HG03135 (cell line): ENCODE measurements at regions not wholly inside any gene's neighbourhood (a gene's known extent, or its start where the extent isn't known, plus 50 kb on each side); places are given as distances from the start of the nearest gene placed in this dataset.
"Not testable (repeated sequence)": the region's sequence is repeated elsewhere in the genome, so short reads cannot be mapped to it uniquely, and the experiment has no call there.

ENCODE experiments used
- ATAC-seq: cut with Tn5 transposase; IDR thresholded peaks from one replicate; pipeline ENCODE4 v1.9.1; 2021; ENCODE audit warnings: mild to moderate bottlenecking, moderate library complexity; ENCODE audit not compliant: unreplicated experiment

DNA sequence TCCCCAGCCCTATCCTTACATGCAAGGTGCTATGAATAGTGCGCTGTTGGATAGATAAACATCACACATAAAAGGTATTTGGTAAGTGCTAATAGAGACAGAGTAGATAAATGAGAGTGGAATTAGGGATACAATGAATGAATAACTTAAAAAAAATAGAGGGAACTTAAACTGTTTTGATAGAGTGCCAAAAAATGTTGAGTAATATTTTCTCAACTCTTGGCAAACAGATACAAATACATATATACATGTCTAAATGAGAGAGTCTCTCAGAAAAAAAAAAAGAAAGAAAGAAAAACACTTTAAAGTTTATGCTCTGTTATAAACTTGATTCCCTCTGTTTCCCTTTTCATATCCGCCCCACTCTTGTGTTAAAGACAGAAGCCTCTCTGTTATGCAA, 667.4 kb downstream of the ROBO2 start:
- no peak for ATAC-seq

DNA sequence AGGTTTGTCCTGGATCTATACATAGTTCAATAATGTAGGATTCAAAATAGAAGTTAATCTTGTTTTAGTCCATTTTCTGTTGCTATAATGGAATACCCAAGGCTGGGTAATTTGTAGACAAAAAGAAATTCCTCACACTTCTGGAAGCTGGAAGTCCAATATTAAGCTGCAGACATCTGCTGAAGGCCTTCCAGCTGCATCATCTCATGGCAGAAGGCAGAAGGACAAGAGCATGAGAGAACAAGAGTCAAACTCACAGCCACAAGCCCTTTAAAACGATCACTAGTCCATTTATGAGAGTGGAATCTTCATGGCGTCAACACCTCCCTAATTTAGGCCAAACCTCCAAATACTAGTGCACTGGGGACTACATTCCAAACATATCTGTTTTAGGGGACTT, 669.3 kb downstream of the ROBO2 start:
- no peak for ATAC-seq

DNA sequence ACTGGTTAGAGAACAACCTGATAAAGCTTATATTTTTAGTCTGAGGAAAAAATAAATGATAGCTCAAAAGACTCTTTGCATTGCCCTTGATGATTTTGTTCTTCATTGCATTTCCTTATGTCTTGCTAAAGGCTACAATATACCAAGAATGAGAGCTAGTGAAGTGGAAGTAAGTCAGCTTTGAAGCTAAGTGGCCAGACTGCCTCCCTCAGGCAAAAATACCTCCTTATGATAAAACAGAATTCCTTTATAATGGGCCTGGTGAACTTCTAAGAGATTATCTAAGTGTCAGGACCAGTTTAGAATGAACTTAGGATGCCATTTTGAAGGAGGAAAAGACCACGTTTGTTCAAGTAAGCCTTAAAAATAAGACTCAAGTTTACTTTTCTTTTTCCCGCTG, 678.4 kb downstream of the ROBO2 start:
- no peak for ATAC-seq

DNA sequence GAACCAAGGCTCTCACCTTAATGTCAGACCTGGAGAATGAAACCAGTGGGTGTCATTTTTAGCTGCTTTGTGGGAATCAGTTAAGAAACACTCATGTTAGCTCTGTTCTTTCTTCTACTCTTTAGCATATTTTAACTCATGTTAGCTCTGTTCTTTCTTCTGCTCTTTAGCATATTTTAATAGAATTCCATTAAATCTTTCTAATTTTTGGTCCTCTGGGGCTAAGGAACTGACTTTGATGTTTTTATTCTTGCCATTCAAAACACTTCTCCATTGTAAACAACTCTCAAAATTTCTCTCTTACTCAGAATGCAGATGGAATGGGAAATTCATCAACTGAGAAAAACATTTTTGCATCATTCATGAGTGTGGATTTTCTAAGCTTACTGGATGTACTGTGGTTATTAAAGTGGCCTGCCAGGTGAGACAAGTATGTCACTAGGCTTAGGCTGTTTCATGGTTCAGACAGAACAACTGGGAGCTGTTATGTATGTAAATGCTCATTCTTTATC, 680.6 kb downstream of the ROBO2 start:
- ATAC-seq = no peak

DNA sequence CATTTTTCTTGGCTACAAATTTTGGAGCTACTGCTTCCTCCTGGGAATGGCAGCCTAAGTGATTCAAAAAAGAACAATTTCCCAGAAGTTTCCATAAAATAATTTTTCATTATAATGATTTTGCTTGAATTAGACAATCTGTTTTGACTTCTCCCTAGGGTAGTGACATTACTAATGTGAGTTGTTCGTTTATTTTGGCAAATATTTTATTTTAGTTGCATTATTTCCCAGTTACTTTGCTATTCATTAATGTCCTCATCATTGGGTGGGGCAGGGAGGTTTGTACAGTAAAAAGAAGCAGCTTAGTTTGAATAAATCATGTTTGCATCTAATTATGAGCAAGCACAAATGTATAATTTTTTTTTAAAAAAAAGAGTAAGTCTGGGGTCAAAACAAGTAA, 686.6 kb downstream of the ROBO2 start:
- no peak for ATAC-seq

DNA sequence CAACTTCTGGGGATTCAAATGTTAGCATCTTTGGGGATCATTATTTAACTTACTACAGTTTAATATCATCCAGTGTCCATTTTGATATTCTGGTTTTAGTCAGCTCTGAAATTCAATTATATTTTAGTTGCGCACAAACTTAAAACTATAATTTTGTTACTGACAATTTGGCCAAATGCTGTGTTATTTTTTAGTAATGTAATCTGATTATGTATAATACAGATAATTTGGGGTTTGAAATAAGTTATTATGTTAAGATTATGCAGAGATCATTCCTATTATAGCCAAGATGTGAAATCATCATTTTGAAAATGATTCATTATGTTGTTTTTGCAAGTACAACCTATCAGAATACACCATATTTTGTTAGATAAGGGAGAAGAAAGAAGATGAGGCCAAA, 706.1 kb downstream of the ROBO2 start:
- no peak for ATAC-seq

DNA sequence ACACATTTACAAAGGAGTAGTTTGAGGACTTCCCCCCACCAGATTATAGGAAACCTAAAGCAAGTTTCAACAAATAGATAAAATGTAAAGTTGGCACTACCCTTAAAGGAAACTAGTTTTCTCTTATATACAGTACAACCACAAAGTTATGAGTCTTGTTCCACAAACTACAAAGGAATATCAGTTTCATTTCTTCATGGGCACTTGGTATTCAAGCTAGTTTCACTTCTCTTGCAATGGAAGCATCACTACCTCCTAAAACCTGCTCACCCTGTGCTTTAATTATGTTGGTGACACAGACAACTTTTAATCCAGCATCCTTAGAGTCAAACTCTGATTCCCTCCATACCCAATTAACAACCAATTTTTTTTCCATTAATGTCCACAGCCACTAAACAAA, 707.0 kb downstream of the ROBO2 start:
- ATAC-seq = no peak

DNA sequence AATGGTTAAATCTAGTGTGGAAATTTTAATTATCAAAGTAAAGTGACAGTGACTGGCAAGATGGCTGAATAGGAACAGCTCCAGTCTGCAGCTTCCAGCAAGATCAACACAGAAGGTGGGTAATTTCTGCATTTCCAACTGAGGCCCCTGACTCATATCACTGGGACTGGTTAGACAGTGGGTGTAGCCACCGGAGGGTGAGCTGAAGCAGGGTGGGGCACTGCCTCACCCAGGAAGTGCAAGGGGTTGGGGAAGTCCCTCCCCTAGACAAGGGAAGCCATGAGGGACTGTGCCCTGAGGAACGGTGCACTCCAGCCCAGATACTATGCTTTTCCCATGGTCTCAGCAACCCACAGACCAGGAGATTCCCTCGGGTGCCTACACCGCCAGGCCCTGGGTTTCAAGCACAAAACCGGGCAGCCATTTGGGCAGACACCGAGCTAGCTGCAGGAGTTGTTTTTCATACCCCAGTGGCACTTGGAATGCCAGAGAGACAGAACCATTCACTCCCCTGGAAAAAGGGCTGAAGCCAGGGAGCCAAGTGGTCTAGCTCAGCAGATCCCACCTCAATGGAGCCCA, 716.6 kb downstream of the ROBO2 start:
- not testable (repeated sequence) for ATAC-seq

DNA sequence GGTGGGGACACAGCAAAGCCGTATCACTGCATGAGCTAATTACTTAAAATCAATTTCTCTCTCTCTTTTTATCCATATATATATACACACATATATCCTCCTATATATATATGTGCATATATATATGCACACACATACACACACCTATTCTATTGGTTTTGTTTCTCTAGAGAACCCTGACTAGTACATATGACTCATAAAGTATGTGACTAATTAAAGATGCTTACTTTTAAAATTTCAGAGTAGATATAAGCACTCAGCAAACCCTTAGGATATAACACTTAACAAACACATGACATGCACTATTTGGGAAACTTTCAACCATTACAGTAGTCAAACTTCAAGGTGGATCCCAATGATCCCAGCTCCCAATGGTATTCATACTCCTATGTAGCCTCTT, 732.6 kb downstream of the ROBO2 start:
- ATAC-seq = no peak

DNA sequence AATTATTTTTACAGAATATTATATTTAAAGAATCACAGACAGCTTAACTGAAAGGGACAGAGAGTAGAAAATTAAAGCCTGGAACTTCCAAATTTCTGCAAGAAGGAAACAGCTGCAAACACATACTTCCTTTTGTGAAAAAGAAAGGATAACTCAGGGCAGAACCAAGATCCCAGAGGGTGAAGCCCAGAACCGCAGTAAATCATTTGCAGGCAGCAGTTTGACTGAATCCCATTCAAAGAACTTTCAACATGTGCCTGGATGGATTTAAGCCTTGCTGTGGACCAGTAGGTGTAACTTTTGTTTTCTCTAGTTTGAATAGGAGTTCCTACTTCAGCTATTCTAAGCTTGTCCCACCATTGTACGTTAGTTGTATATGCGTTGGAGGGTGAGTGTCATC, 733.2 kb downstream of the ROBO2 start:
- no peak for ATAC-seq

DNA sequence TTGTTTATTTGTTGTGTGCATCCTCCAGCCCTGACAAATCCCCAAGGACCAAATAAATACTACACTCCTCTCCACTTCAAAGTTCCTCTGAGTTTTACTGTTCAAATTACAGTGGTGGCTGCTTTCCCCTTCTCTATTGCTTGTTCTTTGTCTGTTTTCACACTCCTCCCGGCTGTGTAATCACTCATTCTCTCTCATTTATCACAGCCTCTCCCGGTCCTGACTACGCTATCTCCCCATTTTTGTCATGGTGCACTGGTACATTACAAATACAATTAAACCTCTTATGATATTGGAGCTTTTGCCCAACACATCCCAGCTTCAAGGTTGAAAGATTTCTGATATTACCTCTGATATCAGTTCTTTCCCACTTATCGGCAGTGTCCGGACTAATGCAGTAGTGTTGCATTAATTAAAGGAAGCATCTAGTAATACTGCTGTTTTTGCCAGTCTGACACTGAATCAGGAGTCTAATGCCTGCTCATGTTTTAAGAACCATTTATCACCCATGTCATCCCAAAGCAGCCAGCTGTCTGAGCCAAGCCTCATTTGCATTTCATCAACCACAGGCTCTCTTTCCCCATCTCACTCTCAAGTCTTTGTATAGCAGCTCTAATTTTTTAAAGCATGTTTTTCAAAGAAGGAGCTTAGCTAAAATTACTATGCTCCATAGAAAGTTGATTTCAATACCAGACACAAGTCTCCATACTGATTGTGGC, 740.5 kb downstream of the ROBO2 start:
- ATAC-seq = no peak

DNA sequence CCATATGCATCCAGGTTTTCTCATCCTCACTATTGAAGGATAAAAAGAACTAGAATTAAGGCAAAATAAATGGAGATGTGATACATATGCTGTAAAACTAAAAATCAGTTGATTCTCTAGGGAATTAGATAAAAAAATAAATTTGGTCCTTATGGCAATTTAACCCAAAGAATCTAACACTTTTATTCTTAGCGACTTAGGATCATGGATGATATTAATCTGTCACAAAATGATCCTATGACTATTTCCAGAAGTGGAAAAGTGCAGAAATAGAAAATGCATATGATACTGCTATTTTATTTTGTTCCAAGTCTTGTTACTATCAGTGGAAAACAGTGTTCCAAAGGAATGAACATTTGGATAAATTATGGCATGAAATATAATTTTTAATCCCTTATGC, 746.3 kb downstream of the ROBO2 start:
- no peak for ATAC-seq

DNA sequence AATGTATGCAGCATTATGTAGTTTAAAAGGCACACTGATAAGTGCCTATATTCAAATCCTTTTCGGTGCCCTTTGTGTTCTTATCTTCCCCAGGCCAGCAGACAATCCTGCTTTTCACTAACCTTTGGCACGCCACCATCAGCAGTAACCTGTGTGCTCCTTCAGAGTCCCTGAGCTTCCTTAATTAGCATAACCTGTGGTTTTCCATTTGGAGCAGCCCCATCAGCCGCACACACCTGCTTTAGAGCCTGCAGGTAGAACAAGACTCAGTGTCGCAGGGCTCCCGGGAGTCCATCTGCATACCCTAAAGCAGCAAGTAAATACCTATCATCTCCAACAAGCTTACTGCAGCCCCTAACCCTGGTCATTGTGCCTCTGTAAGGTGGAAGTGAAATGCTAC, 755.1 kb downstream of the ROBO2 start:
- no peak for ATAC-seq

DNA sequence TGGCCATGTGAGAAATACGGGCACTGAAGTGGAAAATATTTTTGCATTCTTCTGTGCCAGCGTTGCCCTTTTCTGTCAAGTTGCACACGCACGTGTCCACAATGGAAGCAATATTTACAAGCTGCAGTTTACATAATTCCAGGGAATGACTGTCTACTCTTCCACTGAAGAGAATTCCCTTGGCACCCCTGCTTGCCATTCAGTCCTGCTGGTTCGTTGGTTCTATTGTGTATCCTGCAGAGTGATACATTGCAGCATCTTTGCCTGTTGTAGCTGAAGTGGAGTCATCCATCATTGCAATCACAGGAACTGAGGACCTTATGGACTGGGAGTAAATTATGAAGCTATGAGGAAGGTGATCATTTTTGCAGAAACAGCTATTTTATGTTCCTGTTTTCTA, 759.4 kb downstream of the ROBO2 start:
- ATAC-seq = no peak

DNA sequence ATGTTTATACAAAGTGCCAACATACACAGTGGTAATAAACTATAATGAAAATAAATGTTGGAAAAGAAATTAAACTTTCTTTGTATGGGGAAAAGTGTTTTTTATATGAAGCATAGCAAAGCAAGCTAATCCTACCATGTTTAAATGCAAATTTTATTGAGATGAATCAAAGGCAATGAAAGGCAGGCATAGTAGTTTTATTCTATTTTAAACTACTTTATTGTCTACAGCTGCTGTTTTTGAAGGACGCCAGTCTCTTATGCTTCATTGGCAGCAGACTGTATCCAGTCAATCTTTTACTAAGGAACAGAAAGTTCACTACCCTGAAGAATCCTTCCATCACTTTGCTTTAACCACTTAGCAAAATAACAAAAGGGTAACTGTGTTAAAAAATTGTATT, 761.0 kb downstream of the ROBO2 start:
- ATAC-seq = no peak

DNA sequence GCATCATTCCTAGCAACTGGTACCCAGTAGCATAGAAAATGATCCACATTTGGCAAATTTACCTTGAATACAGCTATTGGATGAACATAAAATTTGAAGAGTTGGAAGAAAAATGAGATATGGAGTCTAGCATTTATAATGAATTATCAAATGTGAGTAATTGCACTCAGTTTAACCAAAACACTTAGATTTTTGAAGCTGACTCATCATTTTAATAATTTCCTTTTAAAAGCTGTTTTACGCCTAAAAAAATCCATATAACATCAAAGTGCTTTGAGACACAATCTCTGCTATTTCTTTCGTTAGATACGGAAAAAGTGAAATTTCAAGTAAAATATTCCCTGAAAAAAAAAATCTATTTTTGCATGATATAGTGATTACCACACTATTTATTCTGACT, 767.4 kb downstream of the ROBO2 start:
- no peak for ATAC-seq

DNA sequence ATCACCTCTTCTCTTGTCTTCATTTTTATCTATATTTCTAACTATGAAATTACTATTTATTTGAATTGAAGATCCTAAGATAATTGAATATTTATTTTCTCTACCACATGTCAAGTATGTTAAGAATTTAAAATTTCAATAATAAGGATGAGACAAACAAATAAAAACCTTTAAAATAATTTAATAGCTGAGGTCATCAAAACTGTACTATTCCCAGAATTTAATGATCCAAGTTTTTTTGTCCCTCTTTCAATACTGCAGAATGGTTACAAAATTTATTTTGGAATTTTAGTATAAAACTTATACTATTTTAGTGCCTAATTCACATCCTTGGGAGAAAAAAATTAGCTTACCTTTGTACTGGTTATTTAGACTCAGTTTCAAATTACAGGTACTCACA, 774.9 kb downstream of the ROBO2 start:
- ATAC-seq = no peak

DNA sequence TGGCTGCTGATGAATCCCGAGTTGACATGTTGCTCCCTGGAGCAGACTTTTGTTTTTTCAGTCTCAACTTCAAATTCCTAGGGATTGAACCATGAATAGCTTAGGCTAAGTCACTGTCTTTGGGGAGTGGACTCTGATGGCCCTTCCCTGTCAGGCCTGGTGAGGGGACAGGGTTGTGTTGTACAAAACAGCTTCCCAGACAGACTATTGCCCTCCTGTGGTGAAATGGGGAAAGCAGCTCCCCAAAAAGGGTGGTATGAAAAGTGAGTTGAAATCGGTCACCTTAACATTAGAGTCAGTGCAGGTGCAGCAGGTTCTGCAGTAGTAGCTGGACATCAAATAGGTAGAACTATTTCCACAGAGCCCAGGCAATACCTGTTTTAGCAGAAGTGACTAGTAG, 775.6 kb downstream of the ROBO2 start:
- ATAC-seq = no peak

DNA sequence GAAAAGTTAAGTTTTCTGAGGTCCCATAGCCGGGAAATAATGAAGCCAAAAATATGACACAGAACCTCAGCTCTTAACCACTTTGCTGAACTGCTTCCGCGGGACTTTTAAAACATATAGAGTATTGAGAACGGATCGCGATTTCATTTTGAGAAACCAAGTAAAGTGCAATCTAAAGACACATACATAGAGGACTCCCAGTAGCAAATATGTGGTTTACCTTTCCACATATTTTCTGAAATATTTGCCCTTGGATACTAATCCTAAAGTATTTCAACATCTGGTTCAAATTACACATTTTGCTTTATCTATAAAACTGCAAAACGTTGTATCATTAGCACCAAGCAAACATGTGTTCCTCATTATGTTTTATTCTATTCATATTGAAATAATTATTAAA, 776.5 kb downstream of the ROBO2 start:
- no peak for ATAC-seq

DNA sequence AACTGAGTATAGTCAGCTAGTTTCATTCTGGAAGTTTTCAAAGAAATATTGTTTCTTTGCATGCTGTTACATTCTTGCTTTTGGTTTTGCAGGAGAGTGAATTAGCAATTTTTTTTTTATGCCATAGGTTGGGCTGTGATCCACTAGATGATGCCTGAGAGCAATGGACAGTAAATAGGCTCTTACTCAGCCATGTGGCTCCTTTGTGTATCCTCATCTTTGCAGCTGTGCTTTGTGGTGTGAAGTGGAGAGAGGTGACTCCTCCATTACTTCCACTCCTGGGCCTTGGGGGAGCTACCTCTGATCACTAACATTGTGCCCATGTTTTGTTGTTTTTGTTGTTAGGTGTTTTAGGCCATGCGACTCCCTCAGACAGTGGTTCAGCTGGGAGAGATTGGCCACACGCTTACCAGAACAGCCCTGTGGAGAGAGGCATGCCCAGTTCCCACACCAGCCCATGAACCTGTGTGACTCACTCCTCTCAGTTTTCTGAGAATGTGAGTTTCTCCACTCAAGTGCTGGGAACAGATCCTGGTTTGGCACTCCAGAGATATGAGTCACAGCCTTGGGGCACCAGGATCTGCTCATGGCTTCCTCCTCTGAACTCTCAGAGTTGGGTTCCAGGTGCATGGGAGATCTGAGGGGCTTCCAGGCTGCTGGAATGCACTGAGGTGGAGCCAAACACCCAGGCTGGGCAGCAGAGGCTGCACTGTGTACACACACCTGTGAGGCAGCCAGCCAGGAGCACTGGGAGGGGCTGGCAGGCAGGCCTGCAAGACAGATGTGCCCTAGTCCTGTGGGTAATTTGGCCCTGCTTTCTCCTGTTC, 785.3 kb downstream of the ROBO2 start:
- ATAC-seq = no peak

DNA sequence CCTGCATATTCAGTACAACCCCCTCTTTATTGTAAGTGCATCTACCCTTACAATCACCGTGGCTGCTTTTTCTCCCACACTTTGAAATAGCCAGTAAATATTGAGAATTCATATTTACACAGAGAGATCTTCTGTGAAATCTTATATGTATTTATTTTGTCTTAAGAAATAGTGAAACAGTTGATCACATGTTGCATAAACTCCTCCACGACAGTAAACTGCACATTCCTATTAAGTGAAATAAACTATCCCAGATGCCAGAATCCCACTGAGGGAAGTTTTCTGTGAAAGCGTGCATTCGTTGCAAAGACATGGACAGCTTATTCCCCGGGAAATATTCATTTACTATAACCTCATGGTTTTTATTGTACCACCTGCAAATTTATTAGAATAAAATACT, 796.0 kb downstream of the ROBO2 start:
- ATAC-seq = no peak

DNA sequence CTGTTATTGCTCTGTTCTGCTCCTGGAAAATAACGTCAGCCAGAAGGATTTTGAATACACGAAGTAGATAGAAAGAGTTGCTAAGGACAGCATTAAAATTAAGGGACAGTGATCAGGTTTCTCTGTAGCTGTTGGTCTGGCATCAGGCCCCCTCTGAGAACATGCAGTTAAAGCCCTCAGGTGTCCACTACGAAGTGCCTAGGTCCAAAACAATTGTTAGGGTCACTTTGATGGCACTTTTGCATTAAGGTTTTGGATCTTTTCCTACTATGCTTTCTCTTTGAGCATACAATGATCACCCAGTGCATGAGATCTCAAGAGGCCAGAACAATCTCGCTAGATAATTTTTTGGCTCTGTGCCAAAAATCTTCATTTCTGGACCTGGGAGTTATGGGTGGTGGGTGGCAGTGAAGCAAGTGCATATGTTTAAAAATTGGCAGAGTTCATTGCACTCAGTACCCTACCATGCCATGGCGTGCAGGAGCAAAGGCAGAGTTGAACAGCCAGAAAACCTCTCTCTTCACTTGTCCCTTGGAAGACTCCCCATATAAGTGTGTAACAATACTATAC, 797.6 kb downstream of the ROBO2 start:
- no peak for ATAC-seq
